K562 (cell line): ENCODE measurements at regions not wholly inside any gene's neighbourhood (a gene's known extent, or its start where the extent isn't known, plus 50 kb on each side); places are given as distances from the start of the nearest gene placed in this dataset.

ENCODE experiments used
- ATAC-seq: fragments of 200-7000 bp; cut with Tn5 transposase; 3 replicates; pipeline ENCODE4 v1.9.1; 2020; ENCODE audit warnings: moderate library complexity
- BruUV-seq: library from RNA; stranded (reverse); fragments of 400-500 nt; replicated peaks from 2 replicates; lab custom pipeline; 2021; lab: Mats Ljungman, UMichigan
- CTCF ChIA-PET: fragments of 300-600 bp; formaldehyde crosslinking; extraction: SDS; loops from one replicate; lab custom pipeline; 2021; ENCODE audit warnings: low intra/inter-chr PET ratio; lab: Yijun Ruan, JAX
- POLR2A ChIA-PET: fragments of 300-600, 350-650 bp; sonication (Branson Sonifier 250); formaldehyde crosslinking; extraction: SDS; loops from one replicate; lab custom pipeline; 2021; ENCODE audit warnings: antibody characterized with exemption, inconsistent platforms; lab: Yijun Ruan, JAX
- DNase-seq, 4 experiments: peaks; one replicate each; pipeline versions ENCODE4 v3.0.0 to v3.0.0-alpha.2; 2011 to 2018; ENCODE audit warnings: low spot score in 3 of 4, mixed read lengths in 3 of 4; ENCODE audit errors: extremely low read depth in 1 of 4
- FAIRE-seq: peaks from 2 replicates; lab custom pipeline; 2011; peaks lifted over from hg19 to GRCh38; lab: Jason Lieb, UNC
- H2AFZ ChIP-seq: 2 replicates; pipeline ENCODE4 v1.6.0; 2011; ENCODE audit warnings: low read depth, low read length, control low read depth, inconsistent platforms
- H3K27ac ChIP-seq: fragments of 200-600 bp; 3 replicates; pipeline ENCODE4 v1.8.0; 2011; ENCODE audit warnings: low read depth, mild to moderate bottlenecking, control low read depth, inconsistent platforms, low read length, moderate library complexity, mixed read lengths; ENCODE audit errors: extremely low read depth
- H3K27me3 ChIP-seq, 2 experiments: fragments of 300-600 bp in 1 of 2; 2 replicates in 1 of 2; 3 replicates in 1 of 2; pipeline versions ENCODE4 v1.6.0 to v1.8.0; 2011; ENCODE audit warnings: inconsistent platforms in 2 of 2, low read length in 2 of 2, mild to moderate bottlenecking in 1 of 2, mixed read lengths in 1 of 2, moderate library complexity in 1 of 2; ENCODE audit not compliant: control insufficient read depth in 2 of 2, insufficient read depth in 2 of 2
- H3K36me3 ChIP-seq: fragments of 300-600 bp; 3 replicates; pipeline ENCODE4 v1.8.0; 2011; ENCODE audit warnings: mild to moderate bottlenecking, low read length, inconsistent platforms; ENCODE audit not compliant: control insufficient read depth, insufficient read depth
- H3K4me1 ChIP-seq, 2 experiments: fragments of 200-600 bp in 1 of 2; replicated peaks in 1 of 2; 2 replicates in 1 of 2; 3 replicates in 1 of 2; pipeline versions ENCODE4 v1.5.1 to v1.8.0; 2011; ENCODE audit warnings: inconsistent platforms in 2 of 2, low read length in 2 of 2, mild to moderate bottlenecking in 1 of 2, mixed read lengths in 1 of 2, moderate library complexity in 1 of 2; ENCODE audit not compliant: control insufficient read depth in 2 of 2, insufficient read depth in 2 of 2
- H3K4me2 ChIP-seq: 2 replicates; pipeline ENCODE4 v1.6.1; 2011; ENCODE audit warnings: low read length, control low read depth, inconsistent platforms, mixed read lengths; ENCODE audit not compliant: insufficient read depth
- H3K4me3 ChIP-seq: fragments of 200-600 bp; sonication (generic), shearing (Covaris generic); 2 replicates; pipeline ENCODE4 v1.5.1; 2016; ENCODE audit warnings: control low read depth, inconsistent platforms
- H3K79me2 ChIP-seq: fragments of 200-600 bp; 3 replicates; pipeline ENCODE4 v1.8.0; 2011; ENCODE audit warnings: low read length, inconsistent platforms; ENCODE audit not compliant: control insufficient read depth, insufficient read depth
- H3K9ac ChIP-seq, 2 experiments: 2 replicates each; pipeline versions ENCODE4 v1.6.0 to v1.6.1; 2011; ENCODE audit warnings: low read depth in 2 of 2, low read length in 2 of 2, control low read depth in 1 of 2, inconsistent platforms in 1 of 2, mild to moderate bottlenecking in 1 of 2, mixed read lengths in 1 of 2; ENCODE audit not compliant: insufficient read depth in 1 of 2
- H3K9me1 ChIP-seq: one replicate; pipeline ENCODE4 v1.6.0; 2011; ENCODE audit warnings: inconsistent platforms, mild to moderate bottlenecking, low read length, moderate library complexity; ENCODE audit not compliant: control insufficient read depth, insufficient read depth
- H3K9me3 ChIP-seq: replicated peaks from 2 replicates; pipeline ENCODE4 v1.5.1; 2011; ENCODE audit warnings: low read depth, low read length, inconsistent platforms; ENCODE audit not compliant: control insufficient read depth, insufficient read depth
- H4K20me1 ChIP-seq: replicated peaks from 2 replicates; pipeline ENCODE4 v1.6.1; 2011; ENCODE audit warnings: low read length, inconsistent platforms, mixed read lengths; ENCODE audit not compliant: control insufficient read depth, insufficient read depth
- ARID1B ChIP-seq: fragments of 450-650 bp; IDR thresholded peaks from 2 replicates; pipeline ENCODE4 v1.6.1; 2016; ENCODE audit warnings: antibody characterized with exemption, mild to moderate bottlenecking, inconsistent platforms
- ATF6 ChIP-seq: sonication (generic); formaldehyde crosslinking; IDR thresholded peaks from 2 replicates; pipeline ENCODE4 v1.4.0; 2020; ENCODE audit warnings: mild to moderate bottlenecking, missing genetic modification reagents
- DLX4 ChIP-seq: fragments of 250-450 bp; sonication (Bioruptor Pico); IDR thresholded peaks from 2 replicates; pipeline ENCODE4 v1.6.1; 2021; ENCODE audit warnings: mild to moderate bottlenecking
- EGR1 ChIP-seq: fragments of 450-650 bp; conservative IDR thresholded peaks from 2 replicates; pipeline ENCODE4 v1.6.1; 2017; ENCODE audit warnings: mild to moderate bottlenecking
- MAX ChIP-seq: sonication (generic); formaldehyde crosslinking; IDR thresholded peaks from 2 replicates; pipeline ENCODE4 v1.9.0; 2022; ENCODE audit warnings: mild to moderate bottlenecking, missing genetic modification reagents
- MCM7 ChIP-seq, 2 experiments: fragments of 450-650 bp; IDR thresholded peaks; 2 replicates each; pipeline ENCODE4 v1.6.1; 2016 to 2018
- MNT ChIP-seq, 2 experiments: fragments of 450-650 bp; conservative IDR thresholded peaks; 2 replicates each; pipeline ENCODE4 v1.6.1; 2017; ENCODE audit warnings: mild to moderate bottlenecking in 2 of 2, moderate library complexity in 2 of 2
- NR1H2 ChIP-seq: sonication (generic); formaldehyde crosslinking; IDR thresholded peaks from 2 replicates; pipeline ENCODE4 v1.4.0; 2020; ENCODE audit warnings: mild to moderate bottlenecking, missing genetic modification reagents
- POLR3G ChIP-seq: IDR thresholded peaks from 2 replicates; pipeline ENCODE4 v1.6.1; 2011; ENCODE audit not compliant: insufficient read length, insufficient replicate concordance; ENCODE audit errors: extremely low read depth
- PTTG1 ChIP-seq: fragments of 450-650 bp; IDR thresholded peaks from 2 replicates; pipeline ENCODE4 v1.6.1; 2016; ENCODE audit warnings: low read depth, mild to moderate bottlenecking, missing genetic modification characterization, missing compliant biosample characterization
- RBBP5 ChIP-seq: fragments of 200-600 bp; sonication (generic); IDR thresholded peaks from 2 replicates; pipeline ENCODE4 v1.6.1; 2012; ENCODE audit warnings: borderline replicate concordance, mild to moderate bottlenecking, low read length, control low read depth, inconsistent platforms; ENCODE audit not compliant: insufficient read depth, poor library complexity, severe bottlenecking
- RBM15 ChIP-seq: fragments of 200-400 bp; formaldehyde crosslinking; IDR thresholded peaks from 2 replicates; pipeline ENCODE4 v1.6.1; 2018; ENCODE audit warnings: mild to moderate bottlenecking, low read length, moderate library complexity; ENCODE audit not compliant: insufficient read depth
- SPI1 ChIP-seq: IDR thresholded peaks from 2 replicates; pipeline ENCODE4 v1.6.1; 2011; ENCODE audit warnings: low read depth, low read length, control low read depth, borderline replicate concordance
- SRSF1 ChIP-seq: fragments of 200-400 bp; formaldehyde crosslinking; IDR thresholded peaks from 2 replicates; pipeline ENCODE4 v1.6.1; 2017; ENCODE audit warnings: mild to moderate bottlenecking, low read depth, low read length, moderate library complexity
- TAF7 ChIP-seq: fragments of 450-650 bp; IDR thresholded peaks from 2 replicates; pipeline ENCODE4 v1.6.1; 2016; ENCODE audit warnings: missing genetic modification characterization, missing compliant biosample characterization
- TCFL5 ChIP-seq: fragments of 250-450 bp; sonication (Bioruptor Pico); conservative IDR thresholded peaks from 2 replicates; pipeline ENCODE4 v1.6.1; 2021; ENCODE audit warnings: mild to moderate bottlenecking, moderate library complexity, matching md5 sums
- ZNF175 ChIP-seq: fragments of 200-800 bp; sonication (Bioruptor generic); IDR thresholded peaks from 2 replicates; pipeline ENCODE4 v1.6.1; 2016; ENCODE audit warnings: low read depth, mild to moderate bottlenecking, missing genetic modification characterization, missing compliant biosample characterization
- ZNF766 ChIP-seq: fragments of 200-800 bp; sonication (Bioruptor generic); conservative IDR thresholded peaks from 2 replicates; pipeline ENCODE4 v1.6.1; 2016; ENCODE audit warnings: missing genetic modification characterization, missing compliant biosample characterization
- WGBS: fragments of 100-300 bp; shearing (Covaris generic); methylation state at CpG from one replicate; pipeline ENCODE4 v1.1.6; 2016; ENCODE audit warnings: low coverage, mixed read lengths; ENCODE audit not compliant: insufficient coverage; ENCODE audit errors: missing lambda C conversion rate; 5-methylcytosine and 5-hydroxymethylcytosine counted together
- in situ Hi-C: fragments of 300-500 bp; cut with MboI; formaldehyde crosslinking; loops from 4 replicates; pipeline ENCODE4 v1.15.0; 2018; ENCODE audit warnings: inconsistent platforms, mixed read lengths
- intact Hi-C: fragments of 100-400 bp; cut with micrococcal nuclease; formaldehyde crosslinking; loops from 2 replicates; pipeline ENCODE4 v1.14.2; 2022

GRCh38 chr7:96833676-96834453, 124.2 kb upstream of the SEM1 start (continued):
- TF ChIP-seq MAX (no peak), NR1H2 (no peak), ARID1B (no peak), RBM15 (no peak), MNT (conservative IDR thresholded peaks at IDR 0.05) (no peak), ZNF175 (no peak), DLX4 (CRISPR knock-in tag) (no peak), TAF7 (no peak)

GRCh38 chr7:96836456-96836855, 126.8 kb upstream of the SEM1 start:
- CTCF ChIA-PET, result no interaction called here

More at GRCh38 chr7:96836456-96836855, 126.8 kb upstream of the SEM1 start:
- no TSS peak for BruUV-seq
- no peak for TF ChIP-seq SRSF1
- TF ChIP-seq ATF6, result no peak
- no peak for TF ChIP-seq MCM7 (IDR thresholded peaks at IDR 0.05)
- no peak for TF ChIP-seq EGR1
- no peak for TF ChIP-seq ZNF766 (CRISPR knock-in tag)
- TF ChIP-seq POLR3G, result no peak
- TF ChIP-seq RBBP5, result no peak
- no peak for TF ChIP-seq TCFL5
- no peak for TF ChIP-seq PTTG1 (tag)
- TF ChIP-seq SPI1, result no peak
- Histone ChIP-seq H3K4me3 (no peak overlapping the region), H3K4me1 (no peaks in the 10 kb centered on the region), H4K20me1 (no peaks in the 10 kb centered on the region), H3K9me1 (no peaks in the 10 kb centered on the region), H3K36me3 (no peaks in the 10 kb centered on the region), H3K4me2 (no peak overlapping the region), H3K9ac (no peak overlapping the region), H3K79me2 (no peaks in the 10 kb centered on the region), H3K27ac (no peak overlapping the region), H2AFZ (no peak overlapping the region), H3K27me3 (no peaks in the 10 kb centered on the region), H3K9me3 (no peaks in the 10 kb centered on the region)
- in situ Hi-C loops, result no loop called here
- ATAC-seq, result no peak
- WGBS, result 0% methylated on average over 3 of the region's 3 CpGs
- FAIRE-seq, result no peak
- intact Hi-C loops, result no loop called here
- DNase-seq, result no peak
- POLR2A ChIA-PET, result no interaction called here
